ENCODE measurements at regions not wholly inside any gene's neighbourhood (a gene's known extent, or its start where the extent isn't known, plus 50 kb on each side); places are given as distances from the start of the nearest gene placed in this dataset.

- no peak for DNase-seq (ENCODE audit: extremely low read depth, low read depth)
- TF ChIP-seq CTCF (IDR thresholded peaks at IDR 0.05; ENCODE audit: low read depth, low read length): no peak
Measured at GRCh38 chr2:198490748-198491147, 686.4 kb downstream of the PLCL1 start.

DNA sequence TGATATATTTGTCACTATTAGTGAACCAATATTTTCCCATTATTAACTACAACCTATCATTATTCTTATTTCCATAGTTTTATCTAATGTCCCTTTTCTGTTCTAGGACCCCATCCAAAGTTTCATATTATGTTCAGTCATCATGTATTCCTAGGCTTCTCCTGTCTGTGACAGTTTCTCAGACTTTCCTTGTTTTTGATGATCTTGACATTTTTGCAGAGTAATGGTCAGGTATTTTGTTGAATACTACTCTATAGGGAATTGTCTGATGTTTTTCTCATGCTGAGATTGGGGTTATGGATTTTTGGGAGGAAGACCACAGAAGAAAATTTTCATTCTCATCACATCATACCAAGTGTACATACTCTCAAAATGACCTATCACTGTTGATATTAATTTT is 684.6 kb downstream of the PLCL1 start:
- no peak for DNase-seq (ENCODE audit: extremely low read depth, low read depth)
- no peak for TF ChIP-seq CTCF (IDR thresholded peaks at IDR 0.05; ENCODE audit: low read depth, low read length)

GRCh38 chr2:198483051-198483450 is 678.7 kb downstream of the PLCL1 start:
- TF ChIP-seq CTCF (IDR thresholded peaks at IDR 0.05; ENCODE audit: low read depth, low read length): no peak
- no peak for DNase-seq (ENCODE audit: extremely low read depth, low read depth)

DNA sequence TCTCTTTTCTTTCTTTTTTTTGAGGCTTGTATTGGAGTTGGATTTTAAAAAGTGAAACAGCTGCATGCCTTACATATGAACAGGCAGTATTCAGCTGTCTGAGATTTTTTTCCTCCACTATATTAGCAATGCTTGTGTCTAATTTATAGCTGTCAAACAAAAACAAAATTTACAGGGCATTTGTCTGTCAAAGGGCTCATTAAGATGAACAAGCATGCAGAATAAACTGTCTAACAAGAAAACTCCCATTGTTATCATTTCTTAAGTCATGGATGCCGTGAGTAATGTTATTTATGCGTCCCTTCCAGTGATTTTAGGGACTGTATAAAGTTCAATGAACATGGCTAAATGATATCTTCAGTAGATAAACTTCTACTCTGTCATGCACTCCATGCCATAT is 674.7 kb downstream of the PLCL1 start:
- no peak for DNase-seq (ENCODE audit: extremely low read depth, low read depth)
- TF ChIP-seq CTCF (IDR thresholded peaks at IDR 0.05; ENCODE audit: low read depth, low read length): no peak

DNA sequence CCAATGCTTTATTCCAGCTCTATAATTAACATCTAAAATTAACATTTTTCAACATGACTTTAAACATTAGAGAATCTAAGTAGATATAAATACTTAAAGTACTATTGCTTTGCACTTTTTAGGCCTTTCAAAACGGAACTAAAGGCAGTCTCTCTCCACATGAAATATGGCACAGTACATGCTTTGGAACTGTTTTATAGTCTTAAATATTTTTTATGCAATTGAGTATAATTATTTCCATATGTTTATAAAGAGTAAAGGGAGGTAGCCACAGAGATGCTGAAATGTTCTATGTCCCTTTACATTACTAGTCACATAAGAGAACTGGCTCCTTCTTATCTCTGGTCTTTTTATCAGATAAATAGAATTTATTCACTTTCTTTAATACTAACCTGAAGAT is 674.0 kb downstream of the PLCL1 start:
- no peak for TF ChIP-seq CTCF (IDR thresholded peaks at IDR 0.05; ENCODE audit: low read depth, low read length)
- DNase-seq (ENCODE audit: extremely low read depth, low read depth): no peak

- TF ChIP-seq CTCF (IDR thresholded peaks at IDR 0.05; ENCODE audit: low read depth, low read length): no peak
- no peak for DNase-seq (ENCODE audit: extremely low read depth, low read depth)
Measured at GRCh38 chr2:198476007-198476406, 671.6 kb downstream of the PLCL1 start.

GRCh38 chr2:198471291-198471690 is 666.9 kb downstream of the PLCL1 start:
- peak; percentile 14 for TF ChIP-seq CTCF (IDR thresholded peaks at IDR 0.05; ENCODE audit: low read depth, low read length)
- no peak for DNase-seq (ENCODE audit: extremely low read depth, low read depth)
